ENCODE measurements at regions not wholly inside any gene's neighbourhood (a gene's known extent, or its start where the extent isn't known, plus 50 kb on each side); places are given as distances from the start of the nearest gene placed in this dataset.

DNA sequence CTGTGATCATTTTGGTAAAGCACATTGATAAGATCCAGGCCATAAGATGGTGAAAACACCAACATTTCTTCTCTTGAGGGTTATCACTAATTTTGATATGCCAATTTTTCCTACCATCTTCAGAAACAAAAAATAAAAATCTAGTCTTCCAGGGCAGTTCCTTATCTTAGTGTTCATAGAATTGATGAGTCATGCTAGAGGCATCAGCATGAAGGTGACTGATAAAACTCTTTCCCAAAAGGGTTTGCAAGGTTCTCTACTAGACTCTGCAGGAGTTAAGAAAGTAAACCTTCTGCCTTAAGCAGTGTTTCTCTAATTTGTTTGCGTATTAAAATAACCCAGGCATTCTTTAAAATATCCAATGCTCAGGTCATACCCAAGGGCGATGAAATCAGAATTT is 483.1 kb upstream of the CNTNAP2 start:
- H3K27me3 ChIP-seq (ENCODE audit: control insufficient read depth in 3 of 3, insufficient read depth in 3 of 3, low read length in 3 of 3), result no peaks in the 10 kb centered on the region
- 46 to 87% (median 70%) methylated on average over 2 of the region's 2 CpGs for WGBS, 3 donors

DNA sequence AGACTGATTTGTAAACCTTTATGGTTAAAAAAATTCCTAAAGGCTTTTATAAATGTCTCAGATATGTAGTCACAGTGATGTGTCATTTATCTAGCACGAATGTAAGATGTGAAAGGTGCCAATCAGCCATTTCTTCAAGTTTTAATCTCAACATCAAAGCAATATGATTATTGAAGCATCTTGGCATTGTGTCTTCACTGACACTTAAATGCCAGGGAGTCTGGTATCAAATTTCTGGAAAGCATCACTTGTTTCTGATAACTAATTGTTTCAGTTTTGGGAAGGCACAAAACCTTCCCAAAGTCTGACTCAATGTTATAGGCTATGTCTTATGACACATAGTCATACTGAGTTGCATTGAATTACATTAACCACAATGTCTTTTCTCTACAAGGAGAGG is 492.0 kb upstream of the CNTNAP2 start:
- no peaks in the 10 kb centered on the region for H3K9me3 ChIP-seq (ENCODE audit: control insufficient read depth in 2 of 2, insufficient read depth in 1 of 2, low read depth in 1 of 2, low read length in 1 of 2)

More for the DNA sequence above, 483.1 kb upstream of the CNTNAP2 start:
- no peaks in the 10 kb centered on the region for H3K36me3 ChIP-seq (ENCODE audit: control insufficient read depth in 3 of 3, insufficient read depth in 2 of 3, low read depth in 1 of 3, low read length in 3 of 3)
- H3K4me1 ChIP-seq (ENCODE audit: control insufficient read depth in 3 of 3, insufficient read depth in 2 of 3, low read depth in 1 of 3, low read length in 2 of 3), result no peaks in the 10 kb centered on the region
- FAIRE-seq (no peak), DNase-seq (no peak)
- no peak overlapping the region for H3K4me3 ChIP-seq (ENCODE audit: low read depth in 1 of 3, low read length in 3 of 3)
- no peak overlapping the region for H3K27ac ChIP-seq (ENCODE audit: low read depth in 1 of 3, low read length in 2 of 3)
- peaks cover 0 to 6% of the 10 kb centered on the region in 2 donors for H3K9me3 ChIP-seq (ENCODE audit: control insufficient read depth in 2 of 2, insufficient read depth in 1 of 2, low read depth in 1 of 2, low read length in 1 of 2)

DNA sequence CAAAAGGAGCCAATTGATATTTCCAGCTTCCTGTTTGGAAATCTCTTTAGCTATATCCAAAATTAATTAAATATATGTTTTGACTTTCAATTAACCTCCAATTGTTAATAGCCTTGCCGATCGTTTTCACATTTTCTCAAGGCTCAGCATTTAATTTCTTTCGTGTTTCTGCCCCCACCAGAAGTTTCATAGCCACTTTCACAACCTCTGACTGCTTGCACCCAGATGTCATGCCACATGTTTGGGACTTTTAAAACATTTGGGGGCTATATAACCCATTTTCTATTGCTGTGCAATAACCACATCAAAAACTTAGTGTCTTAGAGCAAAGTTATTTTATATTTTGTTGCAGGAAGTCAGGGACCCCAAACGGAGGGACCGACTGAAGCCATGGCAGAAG is 510.6 kb upstream of the CNTNAP2 start:
- Histone ChIP-seq H3K4me1 (ENCODE audit: control insufficient read depth in 3 of 3, insufficient read depth in 2 of 3, low read depth in 1 of 3, low read length in 2 of 3) (no peaks in the 10 kb centered on the region), H3K9me3 (ENCODE audit: control insufficient read depth in 2 of 2, insufficient read depth in 1 of 2, low read depth in 1 of 2, low read length in 1 of 2) (peaks cover 0 to 8% of the 10 kb centered on the region in 2 donors), H3K4me3 (ENCODE audit: low read depth in 1 of 3, low read length in 3 of 3) (no peak overlapping the region), H3K27me3 (ENCODE audit: control insufficient read depth in 3 of 3, insufficient read depth in 3 of 3, low read length in 3 of 3) (no peaks in the 10 kb centered on the region), H3K36me3 (ENCODE audit: control insufficient read depth in 3 of 3, insufficient read depth in 2 of 3, low read depth in 1 of 3, low read length in 3 of 3) (no peaks in the 10 kb centered on the region), H3K27ac (ENCODE audit: low read depth in 1 of 3, low read length in 2 of 3) (no peak overlapping the region)
- FAIRE-seq (no peak), DNase-seq (no peak)
- 73 to 82% (median 81%) methylated on average over 5 of the region's 5 CpGs for WGBS, 3 donors

More for the DNA sequence above, 492.0 kb upstream of the CNTNAP2 start:
- FAIRE-seq, result no peak
- Histone ChIP-seq H3K4me3 (ENCODE audit: low read depth in 1 of 3, low read length in 3 of 3) (no peak overlapping the region), H3K27ac (ENCODE audit: low read depth in 1 of 3, low read length in 2 of 3) (no peak overlapping the region), H3K27me3 (ENCODE audit: control insufficient read depth in 3 of 3, insufficient read depth in 3 of 3, low read length in 3 of 3) (no peaks in the 10 kb centered on the region), H3K4me1 (ENCODE audit: control insufficient read depth in 3 of 3, insufficient read depth in 2 of 3, low read depth in 1 of 3, low read length in 2 of 3) (no peaks in the 10 kb centered on the region), H3K36me3 (ENCODE audit: control insufficient read depth in 3 of 3, insufficient read depth in 2 of 3, low read depth in 1 of 3, low read length in 3 of 3) (no peaks in the 10 kb centered on the region)
- WGBS, 3 donors, result 59 to 86% (median 80%) methylated on average over 1 of the region's 1 CpG
- no peak for DNase-seq

DNA sequence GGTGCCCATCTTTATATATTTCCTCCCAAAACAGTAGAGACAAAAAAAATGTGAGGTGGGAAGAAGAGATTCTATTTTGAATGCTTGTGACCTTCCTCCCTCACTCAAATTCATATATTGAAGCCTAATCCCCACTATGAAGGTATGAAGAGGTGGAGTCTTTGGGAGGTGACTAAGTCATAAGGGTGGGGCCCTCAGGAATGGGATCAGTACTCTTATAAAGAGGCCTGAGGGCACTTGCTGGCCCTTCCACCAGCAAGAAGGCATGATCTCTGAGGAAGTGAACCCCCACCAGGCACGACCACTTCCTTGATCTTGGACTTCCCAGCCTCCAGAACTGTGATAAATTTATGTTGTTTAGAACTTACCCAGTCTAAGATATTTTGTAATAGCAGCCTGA is 517.2 kb upstream of the CNTNAP2 start:
- WGBS, 3 donors, result 10 to 39% (median 10%) methylated on average over 1 of the region's 1 CpG
- no peak for FAIRE-seq
- no peaks in the 10 kb centered on the region for H3K27me3 ChIP-seq (ENCODE audit: control insufficient read depth in 3 of 3, insufficient read depth in 3 of 3, low read length in 3 of 3)
- H3K27ac ChIP-seq (ENCODE audit: low read depth in 1 of 3, low read length in 2 of 3), result no peak overlapping the region
- H3K9me3 ChIP-seq (ENCODE audit: control insufficient read depth in 2 of 2, insufficient read depth in 1 of 2, low read depth in 1 of 2, low read length in 1 of 2), result peaks cover 0 to 6% of the 10 kb centered on the region in 2 donors
- no peaks in the 10 kb centered on the region for H3K36me3 ChIP-seq (ENCODE audit: control insufficient read depth in 3 of 3, insufficient read depth in 2 of 3, low read depth in 1 of 3, low read length in 3 of 3)
- no peak overlapping the region for H3K4me3 ChIP-seq (ENCODE audit: low read depth in 1 of 3, low read length in 3 of 3)
- H3K4me1 ChIP-seq (ENCODE audit: control insufficient read depth in 3 of 3, insufficient read depth in 2 of 3, low read depth in 1 of 3, low read length in 2 of 3), result no peaks in the 10 kb centered on the region
- no peak for DNase-seq

DNA sequence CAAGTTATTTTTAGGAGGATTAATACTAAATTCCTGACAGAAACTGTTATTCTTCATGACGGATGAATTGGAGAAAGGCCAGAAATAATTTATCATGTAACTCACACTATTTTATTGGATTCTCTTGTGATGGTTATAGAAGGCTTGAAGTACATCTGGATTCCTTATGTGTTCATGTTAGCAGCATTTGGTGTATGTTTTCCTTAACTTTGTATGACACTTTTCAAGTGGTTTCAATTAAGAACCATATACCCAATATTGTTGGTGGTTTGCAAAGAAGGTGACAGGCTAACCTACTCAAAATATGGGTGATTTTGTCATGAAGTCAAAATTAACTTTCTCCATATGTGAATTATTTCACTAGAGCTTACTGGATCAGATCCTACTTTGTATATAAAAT is 532.2 kb upstream of the CNTNAP2 start:
- DNase-seq (no peak), FAIRE-seq (no peak)
- no peaks in the 10 kb centered on the region for H3K27me3 ChIP-seq (ENCODE audit: control insufficient read depth in 3 of 3, insufficient read depth in 3 of 3, low read length in 3 of 3)
- H3K36me3 ChIP-seq (ENCODE audit: control insufficient read depth in 3 of 3, insufficient read depth in 2 of 3, low read depth in 1 of 3, low read length in 3 of 3), result no peaks in the 10 kb centered on the region
- H3K9me3 ChIP-seq (ENCODE audit: control insufficient read depth in 2 of 2, insufficient read depth in 1 of 2, low read depth in 1 of 2, low read length in 1 of 2), result peaks cover 3 to 12% of the 10 kb centered on the region in 2 donors
- 66 to 92% (median 90%) methylated on average over 1 of the region's 1 CpG for WGBS, 3 donors
- H3K4me3 ChIP-seq (ENCODE audit: low read depth in 1 of 3, low read length in 3 of 3), result no peak overlapping the region
- no peak overlapping the region for H3K27ac ChIP-seq (ENCODE audit: low read depth in 1 of 3, low read length in 2 of 3)
- no peaks in the 10 kb centered on the region for H3K4me1 ChIP-seq (ENCODE audit: control insufficient read depth in 3 of 3, insufficient read depth in 2 of 3, low read depth in 1 of 3, low read length in 2 of 3)

DNA sequence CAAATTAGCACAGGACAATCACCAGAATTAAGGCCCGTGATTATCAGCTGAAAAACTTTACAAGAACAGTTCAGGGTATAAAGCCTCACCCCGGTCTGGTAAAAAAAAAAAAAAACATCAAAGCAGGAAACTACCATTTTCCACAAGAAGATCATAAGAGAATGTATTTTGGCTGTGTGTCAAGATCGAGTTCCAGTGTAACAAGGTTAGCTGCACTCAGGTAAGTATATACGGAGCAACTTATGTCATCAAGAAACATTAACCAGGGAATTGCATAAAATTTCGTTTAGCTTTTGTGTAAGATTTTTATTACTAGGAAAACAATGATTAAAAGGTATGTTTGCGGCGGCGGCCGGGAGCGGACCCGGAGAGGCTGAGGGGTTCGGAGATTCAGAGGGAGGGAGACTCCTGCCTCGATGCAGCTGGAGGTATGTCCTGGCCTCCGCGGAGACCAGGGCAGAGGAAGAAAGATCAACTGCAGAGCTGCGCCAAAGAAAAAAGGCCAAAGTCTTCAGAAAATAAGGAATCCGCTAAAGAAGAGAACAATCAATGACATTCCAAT is 533.8 kb upstream of the CNTNAP2 start:
- FAIRE-seq, result no peak
- Histone ChIP-seq H3K27ac (ENCODE audit: low read depth in 1 of 3, low read length in 2 of 3) (no peak overlapping the region), H3K36me3 (ENCODE audit: control insufficient read depth in 3 of 3, insufficient read depth in 2 of 3, low read depth in 1 of 3, low read length in 3 of 3) (no peaks in the 10 kb centered on the region), H3K4me1 (ENCODE audit: control insufficient read depth in 3 of 3, insufficient read depth in 2 of 3, low read depth in 1 of 3, low read length in 2 of 3) (no peaks in the 10 kb centered on the region), H3K9me3 (ENCODE audit: control insufficient read depth in 2 of 2, insufficient read depth in 1 of 2, low read depth in 1 of 2, low read length in 1 of 2) (peaks cover under 1 to 12% of the 10 kb centered on the region in 2 donors), H3K4me3 (ENCODE audit: low read depth in 1 of 3, low read length in 3 of 3) (no peak overlapping the region), H3K27me3 (ENCODE audit: control insufficient read depth in 3 of 3, insufficient read depth in 3 of 3, low read length in 3 of 3) (no peaks in the 10 kb centered on the region)
- WGBS, 3 donors, result 85 to 87% (median 86%) methylated on average over 17 of the region's 17 CpGs
- no peak for DNase-seq

DNA sequence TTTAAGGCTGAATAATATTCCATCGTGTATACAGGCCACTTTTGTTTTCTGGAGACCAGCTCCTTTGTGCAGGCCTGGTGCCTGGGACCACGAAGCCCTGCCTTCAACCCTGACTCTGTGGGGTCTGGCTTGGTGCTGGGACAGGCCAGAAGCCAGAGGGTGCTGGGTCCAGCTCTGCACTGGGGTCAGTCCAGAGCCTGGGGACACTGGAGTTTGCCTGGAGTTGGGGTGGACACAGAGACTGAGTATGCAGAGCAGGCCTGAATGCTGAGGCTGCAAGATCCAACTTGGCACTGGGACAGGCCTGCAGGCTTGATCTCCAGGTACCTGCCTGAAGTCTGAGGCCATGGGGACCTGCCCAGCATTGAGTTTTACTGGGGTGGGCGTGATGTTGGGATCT is 558.8 kb upstream of the CNTNAP2 start:
- WGBS, 3 donors, result 32 to 57% (median 43%) methylated on average over 3 of the region's 3 CpGs
- H3K4me3 ChIP-seq (ENCODE audit: low read depth in 1 of 3, low read length in 3 of 3), result no peak overlapping the region
- no peak overlapping the region for H3K27ac ChIP-seq (ENCODE audit: low read depth in 1 of 3, low read length in 2 of 3)
- no peak for FAIRE-seq
- H3K27me3 ChIP-seq (ENCODE audit: control insufficient read depth in 3 of 3, insufficient read depth in 3 of 3, low read length in 3 of 3), result no peaks in the 10 kb centered on the region
- no peak for DNase-seq
- peaks cover 0 to 2% of the 10 kb centered on the region in 2 donors for H3K9me3 ChIP-seq (ENCODE audit: control insufficient read depth in 2 of 2, insufficient read depth in 1 of 2, low read depth in 1 of 2, low read length in 1 of 2)
- H3K4me1 ChIP-seq (ENCODE audit: control insufficient read depth in 3 of 3, insufficient read depth in 2 of 3, low read depth in 1 of 3, low read length in 2 of 3), result no peaks in the 10 kb centered on the region
- no peaks in the 10 kb centered on the region for H3K36me3 ChIP-seq (ENCODE audit: control insufficient read depth in 3 of 3, insufficient read depth in 2 of 3, low read depth in 1 of 3, low read length in 3 of 3)

DNA sequence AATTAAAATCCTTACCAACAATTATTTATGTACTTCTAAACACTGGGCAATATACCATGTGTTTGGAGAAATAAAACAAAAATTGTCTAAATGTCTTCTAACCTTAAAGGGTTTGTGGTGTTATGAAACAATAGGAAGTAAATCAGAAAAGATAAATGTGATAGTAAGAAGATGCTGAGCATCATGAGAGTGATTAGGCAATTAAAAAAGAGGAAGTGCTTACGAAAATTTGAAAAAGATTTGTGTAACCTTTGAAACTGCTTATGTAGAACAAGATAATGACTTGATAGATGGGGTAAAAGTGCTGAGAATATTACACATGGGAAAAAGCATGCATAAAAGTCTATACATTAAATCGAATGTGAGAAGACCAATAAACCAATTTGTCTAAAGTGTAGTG is 573.4 kb upstream of the CNTNAP2 start:
- Histone ChIP-seq H3K9me3 (ENCODE audit: control insufficient read depth in 2 of 2, insufficient read depth in 1 of 2, low read depth in 1 of 2, low read length in 1 of 2) (no peaks in the 10 kb centered on the region), H3K4me1 (ENCODE audit: control insufficient read depth in 3 of 3, insufficient read depth in 2 of 3, low read depth in 1 of 3, low read length in 2 of 3) (no peaks in the 10 kb centered on the region), H3K27ac (ENCODE audit: low read depth in 1 of 3, low read length in 2 of 3) (no peak overlapping the region), H3K36me3 (ENCODE audit: control insufficient read depth in 3 of 3, insufficient read depth in 2 of 3, low read depth in 1 of 3, low read length in 3 of 3) (no peaks in the 10 kb centered on the region), H3K4me3 (ENCODE audit: low read depth in 1 of 3, low read length in 3 of 3) (no peak overlapping the region), H3K27me3 (ENCODE audit: control insufficient read depth in 3 of 3, insufficient read depth in 3 of 3, low read length in 3 of 3) (no peaks in the 10 kb centered on the region)
- FAIRE-seq (no peak), DNase-seq (no peak)
- 48 to 50% (median 49%) methylated on average over 2 of the region's 2 CpGs for WGBS, 3 donors

DNA sequence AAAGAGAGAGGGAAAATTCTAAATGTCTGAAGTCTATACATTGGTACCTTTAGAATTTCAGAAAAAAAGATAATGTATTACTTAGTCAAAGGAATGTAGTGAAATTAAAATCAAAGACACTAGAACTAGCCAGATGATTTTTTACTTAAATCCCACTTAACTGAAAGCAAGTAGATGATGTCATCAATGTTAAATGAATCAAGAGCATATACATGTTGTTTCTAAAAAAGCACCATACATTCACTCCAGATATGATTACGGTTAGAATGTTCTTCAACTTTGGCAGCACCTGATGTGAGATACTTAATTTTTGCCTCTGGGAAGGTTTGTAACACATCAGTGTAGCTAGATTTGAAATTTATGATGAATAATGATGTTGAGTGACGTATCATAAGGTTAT is 576.7 kb upstream of the CNTNAP2 start:
- Histone ChIP-seq H3K4me3 (ENCODE audit: low read depth in 1 of 3, low read length in 3 of 3) (no peak overlapping the region), H3K9me3 (ENCODE audit: control insufficient read depth in 2 of 2, insufficient read depth in 1 of 2, low read depth in 1 of 2, low read length in 1 of 2) (no peaks in the 10 kb centered on the region), H3K4me1 (ENCODE audit: control insufficient read depth in 3 of 3, insufficient read depth in 2 of 3, low read depth in 1 of 3, low read length in 2 of 3) (no peaks in the 10 kb centered on the region), H3K36me3 (ENCODE audit: control insufficient read depth in 3 of 3, insufficient read depth in 2 of 3, low read depth in 1 of 3, low read length in 3 of 3) (no peaks in the 10 kb centered on the region), H3K27me3 (ENCODE audit: control insufficient read depth in 3 of 3, insufficient read depth in 3 of 3, low read length in 3 of 3) (no peaks in the 10 kb centered on the region), H3K27ac (ENCODE audit: low read depth in 1 of 3, low read length in 2 of 3) (no peak overlapping the region)
- WGBS, 3 donors, result 22 to 47% (median 34%) methylated on average over 2 of the region's 2 CpGs
- FAIRE-seq (no peak), DNase-seq (no peak)

All from small intestine (tissue), 7 donors.